Panc1 (cell line): ENCODE measurements at regions not wholly inside any gene's neighbourhood (a gene's known extent, or its start where the extent isn't known, plus 50 kb on each side); places are given as distances from the start of the nearest gene placed in this dataset.

Experiments
- CTCF ChIP-seq: fragments of 450-650 bp; IDR thresholded peaks from 2 replicates; pipeline ENCODE4 v1.5.1; 2017; ENCODE audit warnings: mild to moderate bottlenecking
- SIN3A ChIP-seq: IDR thresholded peaks from 2 replicates; pipeline ENCODE4 v1.6.1; 2012; ENCODE audit warnings: low read depth, mild to moderate bottlenecking, low read length, moderate library complexity, borderline replicate concordance; ENCODE audit not compliant: insufficient read depth

- TF ChIP-seq CTCF (no peak), SIN3A (no peak)
Observed at GRCh38 chr15:94770199-94770598, 538.8 kb downstream of the MCTP2 start.
